HT-29 (cell line): ENCODE measurements at regions not wholly inside any gene's neighbourhood (a gene's known extent, or its start where the extent isn't known, plus 50 kb on each side); places are given as distances from the start of the nearest gene placed in this dataset.

Source experiments
- DNase-seq: peaks from one replicate; pipeline ENCODE4 v3.0.0-alpha.2; 2015; ENCODE audit warnings: low spot score

DNA sequence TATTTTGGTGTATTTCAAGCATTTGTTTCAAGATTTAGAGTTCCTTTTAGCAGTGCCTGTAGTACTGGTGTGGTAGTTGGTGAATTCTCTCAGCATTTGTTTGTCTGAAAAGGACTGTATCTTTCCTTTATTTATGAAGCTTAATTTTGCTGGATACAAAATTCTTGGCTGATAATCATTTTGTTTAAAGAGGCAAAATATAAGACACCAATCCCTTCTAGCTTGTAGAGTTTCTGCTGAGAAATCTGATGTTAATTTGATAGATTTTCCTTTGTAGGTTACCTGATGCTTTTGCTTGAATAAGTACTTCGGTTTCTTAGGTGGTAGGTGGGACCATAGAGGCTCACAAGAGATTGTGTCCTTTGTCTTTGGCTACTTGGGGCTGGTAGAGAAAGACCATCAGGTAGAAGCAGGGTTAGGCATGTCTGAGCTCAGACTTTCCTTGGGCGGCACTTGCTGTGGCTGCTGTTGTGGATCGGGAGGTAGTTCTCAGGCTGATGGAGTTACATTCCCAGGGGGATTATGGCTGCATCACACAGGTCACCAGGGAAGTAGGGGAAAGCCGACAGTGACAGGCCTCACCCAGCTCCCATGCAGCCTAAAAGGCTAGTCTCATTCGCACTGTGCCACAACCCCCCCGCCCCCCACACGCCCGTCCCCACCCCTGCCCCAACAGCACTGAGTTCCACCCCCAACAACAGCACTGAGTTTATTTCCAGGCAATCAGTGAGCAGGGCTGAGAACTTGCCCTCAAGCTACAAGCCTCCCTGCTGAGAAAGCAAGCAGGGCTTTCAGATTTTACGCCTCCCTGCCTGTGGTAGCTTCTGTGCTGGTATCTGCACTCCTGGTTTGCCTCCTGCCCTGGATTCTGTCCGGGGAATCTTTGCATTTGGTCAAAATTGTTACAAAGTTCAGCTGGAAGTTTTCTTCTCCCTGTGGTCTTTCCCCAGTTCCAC, 127.1 kb upstream of the GLRA1 start:
- DNase-seq = no peak

DNA sequence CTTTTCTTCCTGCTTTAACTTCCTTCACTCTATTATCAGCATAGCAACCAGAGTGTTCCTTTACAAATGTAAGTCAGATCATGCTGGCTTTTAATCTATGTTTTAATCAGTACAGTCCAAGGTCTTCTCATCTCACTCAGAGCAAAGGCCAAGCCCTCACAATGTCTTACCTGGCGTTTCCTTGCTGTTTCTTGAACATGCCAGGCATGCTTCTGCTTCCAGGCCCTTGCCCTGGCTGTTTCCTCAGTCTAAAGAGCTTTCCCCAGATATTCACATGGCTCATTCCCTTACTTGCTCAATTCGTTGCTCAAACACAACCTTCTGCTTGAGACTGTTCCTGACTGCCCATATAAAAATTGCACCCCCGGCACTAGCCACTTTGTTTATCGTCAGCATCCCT, 121.7 kb upstream of the GLRA1 start:
- no peak for DNase-seq

DNA sequence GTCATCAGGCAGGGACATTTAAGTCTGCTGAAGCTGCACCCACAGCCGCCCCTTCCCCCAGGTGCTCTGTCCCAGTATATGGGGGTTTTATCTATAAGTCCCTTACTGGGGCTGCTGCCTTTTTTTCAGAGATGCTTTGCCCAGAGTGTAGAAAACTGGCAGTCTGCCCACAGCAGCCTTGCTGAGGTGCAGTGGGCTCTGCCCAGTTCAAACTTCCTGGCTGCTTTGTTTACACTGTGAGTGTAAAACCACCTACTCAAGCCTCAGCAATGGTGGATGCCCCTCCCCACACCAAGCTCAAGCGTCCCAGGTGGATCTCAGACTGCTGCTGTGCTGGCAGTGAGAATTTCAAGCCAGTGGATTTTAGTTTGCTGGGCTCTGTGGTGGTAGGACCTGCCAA, 114.2 kb upstream of the GLRA1 start:
- DNase-seq = peak; percentile 79

- DNase-seq = peak; percentile 38
Observed at GRCh38 chr5:152026328-152027024, 101.8 kb upstream of the GLRA1 start.

GRCh38 chr5:152016421-152016820, 91.8 kb upstream of the GLRA1 start:
- DNase-seq = no peak

DNA sequence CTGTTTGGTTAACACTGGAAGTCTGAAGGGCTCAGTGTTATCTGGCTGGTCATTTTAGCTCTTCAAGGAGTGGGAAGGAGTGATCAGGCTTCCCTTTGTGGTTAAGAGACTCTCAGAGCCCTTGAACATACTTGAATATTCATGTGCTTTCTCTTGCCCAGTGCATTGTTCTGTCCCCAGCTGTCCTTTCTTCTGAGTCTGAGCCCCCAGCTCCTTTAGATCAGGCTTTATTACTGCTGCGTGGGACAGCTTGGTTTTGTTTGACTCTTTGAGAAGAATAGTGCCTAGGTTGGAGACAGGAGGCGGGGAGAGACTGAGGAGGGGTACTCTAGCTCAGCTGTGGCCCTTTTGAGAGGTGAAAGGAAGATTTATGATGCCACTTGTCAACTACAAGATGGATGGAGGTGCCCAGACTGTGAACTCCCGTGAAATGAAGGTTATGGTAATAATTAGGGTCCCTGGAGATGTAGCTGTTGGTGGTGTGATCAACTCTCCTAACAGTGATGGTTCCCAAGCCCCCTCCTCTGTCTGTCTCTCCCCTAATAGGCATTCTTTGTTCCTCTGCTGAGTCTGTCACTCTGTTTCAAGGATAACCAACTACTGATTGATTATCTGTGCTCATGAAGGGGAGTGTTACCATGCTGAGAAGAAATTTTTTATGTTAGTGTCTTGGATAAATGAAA, 83.1 kb upstream of the GLRA1 start:
- DNase-seq = no peak

- no peak for DNase-seq
Observed at GRCh38 chr5:152004095-152004494, 79.4 kb upstream of the GLRA1 start.
